Neural progenitor cell (in vitro differentiated cells): ENCODE measurements at regions not wholly inside any gene's neighbourhood (a gene's known extent, or its start where the extent isn't known, plus 50 kb on each side); places are given as distances from the start of the nearest gene placed in this dataset.

Experiments
- EZH2 ChIP-seq: fragments of 200-600 bp; sonication (generic); IDR thresholded peaks from 2 replicates; pipeline ENCODE4 v1.6.1; 2017; ENCODE audit warnings: antibody characterized with exemption, mild to moderate bottlenecking, moderate library complexity
- EZH2phosphoT487 ChIP-seq: fragments of 200-600 bp; sonication (generic); IDR thresholded peaks from 2 replicates; pipeline ENCODE4 v1.6.1; 2017; ENCODE audit warnings: antibody characterized with exemption
- TF ChIP-seq, protein P1 (sequence below): fragments of 200-600 bp; sonication (generic); IDR thresholded peaks from 2 replicates; pipeline ENCODE4 v1.5.1; 2017; ENCODE audit warnings: antibody characterized with exemption, mild to moderate bottlenecking

DNA sequence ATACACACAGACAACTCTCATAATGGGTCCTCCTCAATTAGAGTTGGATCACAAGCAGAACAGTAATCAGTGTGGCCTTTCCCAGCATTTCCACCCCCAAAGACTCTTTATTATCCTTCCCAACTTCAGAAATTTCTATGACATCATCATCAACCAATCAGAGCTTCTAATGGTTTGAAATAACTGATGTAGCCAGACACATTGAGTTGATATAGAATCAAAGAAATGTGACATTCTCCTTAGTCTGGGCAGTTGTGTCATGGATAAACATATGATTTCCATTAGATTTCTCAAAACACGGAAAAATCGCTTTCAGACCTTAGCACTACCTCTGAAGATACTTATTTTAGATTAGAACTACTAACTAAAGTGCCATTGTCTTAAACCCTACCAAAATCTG lies 75.7 kb upstream of the NFIB start:
- TF ChIP-seq, protein P1, sequence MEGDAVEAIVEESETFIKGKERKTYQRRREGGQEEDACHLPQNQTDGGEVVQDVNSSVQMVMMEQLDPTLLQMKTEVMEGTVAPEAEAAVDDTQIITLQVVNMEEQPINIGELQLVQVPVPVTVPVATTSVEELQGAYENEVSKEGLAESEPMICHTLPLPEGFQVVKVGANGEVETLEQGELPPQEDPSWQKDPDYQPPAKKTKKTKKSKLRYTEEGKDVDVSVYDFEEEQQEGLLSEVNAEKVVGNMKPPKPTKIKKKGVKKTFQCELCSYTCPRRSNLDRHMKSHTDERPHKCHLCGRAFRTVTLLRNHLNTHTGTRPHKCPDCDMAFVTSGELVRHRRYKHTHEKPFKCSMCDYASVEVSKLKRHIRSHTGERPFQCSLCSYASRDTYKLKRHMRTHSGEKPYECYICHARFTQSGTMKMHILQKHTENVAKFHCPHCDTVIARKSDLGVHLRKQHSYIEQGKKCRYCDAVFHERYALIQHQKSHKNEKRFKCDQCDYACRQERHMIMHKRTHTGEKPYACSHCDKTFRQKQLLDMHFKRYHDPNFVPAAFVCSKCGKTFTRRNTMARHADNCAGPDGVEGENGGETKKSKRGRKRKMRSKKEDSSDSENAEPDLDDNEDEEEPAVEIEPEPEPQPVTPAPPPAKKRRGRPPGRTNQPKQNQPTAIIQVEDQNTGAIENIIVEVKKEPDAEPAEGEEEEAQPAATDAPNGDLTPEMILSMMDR: no peak
- no peak for TF ChIP-seq EZH2phosphoT487
- TF ChIP-seq EZH2: no peak
